Glomerular visceral epithelial cell (primary cell): ENCODE measurements at regions not wholly inside any gene's neighbourhood (a gene's known extent, or its start where the extent isn't known, plus 50 kb on each side); places are given as distances from the start of the nearest gene placed in this dataset.

ENCODE experiments used
- DNase-seq: peaks from one replicate; pipeline ENCODE4 v3.0.0-alpha.2; 2016; ENCODE audit errors: extremely low spot score

DNA sequence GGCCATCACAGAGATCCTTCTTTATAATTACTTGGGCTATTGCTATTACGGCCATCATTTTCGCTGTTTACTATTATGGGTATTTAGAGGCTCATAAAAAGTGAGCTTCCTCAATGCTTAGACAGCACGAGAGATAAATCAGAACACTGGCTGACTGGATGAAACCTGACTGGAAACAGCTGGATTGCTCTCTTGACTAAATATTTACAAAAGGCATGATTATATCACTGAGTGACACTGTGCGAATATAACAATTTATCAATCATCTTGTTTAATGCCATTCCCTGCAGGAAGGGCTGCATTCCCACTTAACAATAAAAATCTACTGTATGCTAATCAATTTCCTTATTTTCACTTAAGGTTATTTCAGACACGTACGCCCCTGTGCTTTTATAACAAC, 260.1 kb upstream of the ARID1B start:
- DNase-seq: no peak

DNA sequence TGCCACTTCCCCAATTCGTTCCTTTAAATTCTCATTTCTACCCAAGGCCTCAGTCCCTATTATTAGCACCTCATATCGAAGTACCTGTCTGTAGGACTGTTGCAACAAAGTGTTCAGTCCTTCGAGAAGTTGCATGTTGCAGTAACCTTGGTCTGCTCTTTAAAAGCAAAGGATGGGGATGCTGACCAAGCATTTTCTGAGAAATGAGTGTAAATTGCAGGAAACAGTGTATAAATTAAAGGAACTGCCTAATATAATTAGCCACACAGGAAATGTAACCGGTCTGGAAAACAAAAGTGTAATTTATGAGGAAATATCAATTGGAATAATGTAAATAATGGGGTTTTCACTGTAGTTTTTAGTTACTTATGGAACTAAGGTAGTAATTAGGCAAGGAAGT, 261.9 kb upstream of the ARID1B start:
- DNase-seq: no peak

DNA sequence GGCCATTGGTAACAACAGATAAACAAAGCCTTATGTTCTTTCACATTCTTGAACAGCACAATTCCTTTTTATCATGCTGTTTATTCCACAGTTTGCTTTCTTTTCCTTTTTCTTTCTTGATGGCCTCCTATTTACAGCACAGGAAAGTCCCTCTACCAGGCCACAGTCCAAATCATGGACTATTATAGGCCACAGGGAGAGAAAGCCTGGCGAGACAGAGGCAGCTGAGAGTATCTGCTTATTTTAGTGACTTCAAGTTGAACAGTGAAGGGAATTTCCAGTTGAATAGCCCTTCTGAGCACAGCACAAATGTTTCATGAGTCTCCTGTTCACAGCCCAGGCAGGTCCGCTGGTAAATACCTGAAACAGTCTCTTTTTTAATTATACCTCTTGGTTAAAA, 263.7 kb upstream of the ARID1B start:
- DNase-seq: no peak

DNA sequence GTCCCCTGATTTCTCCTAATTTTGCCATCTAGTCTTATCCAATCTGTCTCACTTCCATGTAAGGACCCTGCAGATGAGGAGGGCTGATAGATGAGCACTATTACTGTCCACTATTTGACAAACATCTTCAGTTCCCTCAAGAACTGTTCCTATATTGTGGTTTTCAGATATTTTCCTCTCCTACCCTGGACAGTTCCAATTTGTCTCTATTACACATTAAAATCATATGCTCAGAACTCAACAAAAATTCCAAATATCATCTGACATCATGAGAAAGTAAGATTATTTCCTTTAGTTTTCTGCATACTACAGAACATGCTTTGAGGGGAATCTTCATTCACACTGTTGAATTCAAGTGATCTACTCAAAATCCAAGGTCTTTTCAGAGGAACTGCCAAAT, 265.6 kb upstream of the ARID1B start:
- no peak for DNase-seq

DNA sequence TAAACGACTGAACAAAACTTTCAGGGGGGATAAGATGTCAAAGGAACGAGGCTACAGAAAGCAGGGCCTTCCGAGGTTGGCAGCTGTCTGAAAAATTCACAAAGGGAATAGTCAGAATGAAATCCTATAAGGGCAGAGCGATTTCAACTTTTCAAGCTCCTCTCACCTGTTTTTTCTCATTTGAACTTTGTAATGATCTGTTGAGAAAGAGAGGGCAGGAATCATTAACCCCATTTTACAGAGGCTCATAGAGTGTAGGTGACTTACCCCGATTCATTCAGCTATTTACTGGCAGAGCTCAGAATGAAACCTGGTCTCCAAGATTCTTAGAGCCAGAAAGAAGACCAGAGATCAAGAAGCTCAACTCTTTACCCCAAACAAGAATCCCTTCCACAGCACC, 266.1 kb upstream of the ARID1B start:
- no peak for DNase-seq

DNA sequence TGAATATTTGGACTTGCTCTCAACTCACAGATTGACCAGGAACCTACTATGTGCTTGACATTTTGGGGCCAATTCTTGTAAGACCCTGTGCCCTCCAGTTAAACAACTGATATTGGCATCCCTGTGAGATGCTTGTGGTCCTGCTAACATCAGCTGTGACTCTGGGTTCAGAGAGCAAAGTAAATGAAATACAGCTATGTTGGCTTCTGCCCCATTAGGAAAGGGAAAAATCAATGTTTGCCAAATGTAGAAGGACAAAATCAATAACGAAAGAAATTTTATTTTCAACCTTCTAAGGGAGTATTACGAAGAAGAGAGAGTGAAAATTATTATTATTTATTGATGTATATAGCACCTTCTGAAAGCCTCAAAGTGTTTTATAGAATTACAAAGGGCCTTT, 266.9 kb upstream of the ARID1B start:
- no peak for DNase-seq

DNA sequence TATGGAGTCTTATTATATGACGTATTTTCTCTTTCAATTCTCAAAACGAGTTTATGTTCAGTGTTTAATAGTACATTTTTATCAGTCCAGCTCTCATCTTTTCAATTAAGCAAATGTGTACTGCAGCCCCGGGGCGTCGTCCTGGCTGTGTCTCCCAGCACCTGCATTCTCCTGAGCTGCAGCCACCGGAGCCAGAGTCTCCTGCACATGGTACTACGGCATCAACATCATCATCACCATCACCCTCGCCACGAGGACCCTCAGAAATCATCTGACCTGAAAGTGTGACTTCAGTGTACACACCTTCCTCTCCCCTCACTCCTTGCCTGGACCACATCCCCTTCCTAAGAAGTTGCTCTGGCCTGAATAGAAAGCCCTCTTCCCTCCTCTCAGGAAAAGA, 267.7 kb upstream of the ARID1B start:
- no peak for DNase-seq

DNA sequence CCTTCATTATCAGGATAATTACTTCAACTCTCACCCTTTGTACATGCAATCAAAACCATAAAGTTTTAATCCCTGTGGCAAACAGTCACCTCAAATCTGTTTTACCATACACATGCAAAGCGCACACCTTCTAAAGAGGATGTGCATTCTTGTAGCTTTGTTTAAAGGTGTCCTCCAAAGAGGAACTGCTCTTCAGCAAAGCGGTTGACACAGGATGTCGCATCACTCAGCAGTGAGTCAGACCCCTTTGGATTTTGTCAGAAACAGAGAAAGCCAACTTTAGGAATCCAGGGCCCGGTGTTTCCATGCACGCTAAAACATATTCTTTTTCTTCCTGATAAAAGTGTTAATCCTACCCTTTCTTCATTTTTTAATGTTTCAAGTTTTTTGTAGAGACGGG, 268.3 kb upstream of the ARID1B start:
- DNase-seq: peak; percentile 8

DNA sequence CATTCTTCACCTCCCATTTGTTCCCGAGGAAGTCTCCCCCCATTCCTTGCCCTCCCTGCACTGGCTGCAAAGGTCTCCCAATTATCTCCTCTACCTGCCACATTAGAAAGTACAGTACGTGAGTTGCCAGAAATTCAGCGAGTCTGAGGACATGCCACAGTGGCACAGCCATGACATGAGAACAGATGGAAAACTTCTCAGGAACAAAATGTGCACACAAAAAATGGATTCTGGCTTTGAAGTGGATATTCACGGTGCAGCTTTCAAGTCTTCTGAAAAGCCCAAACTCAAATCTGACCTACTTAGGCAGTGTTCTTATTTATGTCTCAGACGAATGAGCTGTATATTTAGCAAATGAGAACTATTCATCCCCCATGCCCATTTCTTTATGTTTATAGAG, 269.1 kb upstream of the ARID1B start:
- DNase-seq: no peak

DNA sequence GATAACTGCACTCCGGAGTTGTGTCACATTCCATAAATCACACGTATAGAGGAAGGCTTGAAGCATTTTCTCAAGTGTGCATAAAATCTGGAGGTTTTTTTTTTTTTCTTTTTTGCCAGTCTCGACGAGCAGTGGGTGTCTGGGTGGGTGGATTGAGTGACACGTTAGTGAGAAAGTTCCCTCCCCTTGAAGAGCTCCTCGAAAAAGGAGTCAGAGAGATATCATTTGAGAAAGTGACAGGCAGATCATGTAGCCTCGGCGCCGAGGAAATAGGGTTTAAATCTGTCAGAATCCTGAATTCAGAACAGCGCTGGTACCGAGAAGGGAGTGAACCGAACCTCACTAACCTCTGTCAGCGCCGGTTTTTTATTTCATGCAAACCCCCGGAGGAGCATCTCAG, 269.5 kb upstream of the ARID1B start:
- DNase-seq: no peak

DNA sequence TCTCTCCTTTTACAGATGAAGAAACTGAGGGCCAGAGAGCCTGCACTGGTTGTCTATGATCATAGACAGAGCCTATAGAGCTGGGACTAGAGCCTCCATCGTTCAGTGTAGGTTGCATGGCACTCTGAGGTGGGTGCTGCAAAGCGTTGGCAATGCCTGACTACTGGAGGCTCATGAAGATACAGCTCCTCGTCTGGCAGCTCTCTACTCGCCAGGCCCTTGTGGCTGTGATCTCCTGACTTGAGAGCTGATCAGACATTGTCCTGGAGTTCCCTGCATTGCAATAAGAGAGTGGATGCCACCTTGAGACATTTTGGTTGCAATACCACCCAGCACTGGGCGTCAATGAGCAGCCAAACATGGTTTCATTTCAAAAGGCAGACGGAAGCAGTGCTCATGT, 270.1 kb upstream of the ARID1B start:
- no peak for DNase-seq

DNA sequence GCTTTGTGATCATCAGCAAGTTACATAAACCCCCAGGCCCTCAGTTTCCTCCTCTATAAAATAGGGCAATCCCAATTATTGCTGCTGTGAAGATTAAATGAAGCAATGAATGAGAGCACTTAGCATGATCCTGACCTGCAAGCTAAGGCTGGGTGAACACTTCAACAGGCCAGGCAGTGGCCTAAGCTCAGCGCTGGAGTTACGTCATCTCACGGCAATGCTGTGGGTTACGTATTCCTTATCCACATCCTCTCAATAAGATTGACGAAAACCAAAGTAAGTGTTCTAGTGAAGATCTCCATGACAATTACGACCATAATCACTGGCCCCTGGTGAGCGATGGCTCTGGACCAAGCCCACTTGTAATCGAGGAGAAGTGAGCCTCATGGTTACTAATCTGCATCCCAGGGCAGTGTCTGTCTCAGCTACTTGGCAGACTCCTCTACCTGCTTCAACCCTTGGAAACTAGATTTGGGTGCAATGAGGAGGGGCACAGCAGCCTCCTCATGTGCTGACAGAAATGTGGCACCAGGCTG, 274.1 kb upstream of the ARID1B start:
- no peak for DNase-seq

DNA sequence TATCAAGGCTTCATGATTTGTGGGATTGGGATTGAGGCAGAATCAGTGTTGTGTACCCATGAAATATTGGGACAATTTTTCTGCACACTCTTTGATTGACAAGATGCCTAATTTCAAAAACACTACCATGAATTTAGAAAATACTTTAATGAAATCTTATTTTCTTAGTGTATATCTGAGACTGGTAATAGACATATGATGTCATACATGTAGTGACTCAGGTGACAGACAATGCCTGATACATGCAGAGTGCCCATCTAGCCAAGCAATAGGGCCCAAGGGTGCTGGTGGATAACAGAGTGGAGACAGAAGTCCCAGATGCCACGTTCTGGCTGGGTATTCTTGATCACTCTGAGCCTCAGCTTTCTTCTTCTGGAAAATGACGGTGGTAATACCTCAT, 279.6 kb upstream of the ARID1B start:
- DNase-seq: no peak

DNA sequence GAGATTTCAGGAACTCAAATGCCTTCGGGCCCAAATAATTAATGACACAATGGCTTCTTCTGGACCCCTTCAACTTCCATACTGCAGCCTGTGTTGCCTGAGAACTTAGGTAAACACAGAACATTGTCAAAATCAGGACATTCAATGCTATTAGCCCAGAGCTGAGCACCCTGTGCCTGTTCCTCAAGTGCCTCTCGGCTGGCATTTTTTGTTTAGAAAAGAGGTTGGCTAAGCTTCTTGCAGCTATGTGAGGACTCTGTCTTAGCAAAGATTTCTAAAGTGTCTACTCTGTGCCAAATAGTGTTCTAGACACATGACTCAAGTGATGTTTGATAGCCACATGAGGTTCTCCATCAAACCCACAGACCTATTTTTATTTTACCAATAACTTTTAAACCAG, 289.3 kb upstream of the ARID1B start:
- DNase-seq: no peak

DNA sequence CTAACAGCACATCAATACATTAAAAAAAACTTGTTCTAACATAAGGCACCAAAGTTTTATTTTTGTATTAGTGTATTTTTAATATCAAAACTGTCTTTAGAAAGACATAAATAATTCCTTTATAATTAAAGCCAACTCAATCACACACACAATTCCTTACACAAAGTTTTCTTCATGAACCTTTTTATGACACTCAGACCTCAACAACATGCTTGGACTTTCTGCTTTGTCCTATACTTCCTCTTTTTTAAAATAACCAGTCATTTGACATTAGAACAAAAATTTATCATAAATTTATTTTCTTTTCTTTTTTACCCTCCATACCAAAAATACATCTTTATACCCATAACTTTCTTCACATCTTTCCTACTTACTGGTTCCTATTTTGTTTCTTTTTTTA, 292.0 kb upstream of the ARID1B start:
- no peak for DNase-seq

DNA sequence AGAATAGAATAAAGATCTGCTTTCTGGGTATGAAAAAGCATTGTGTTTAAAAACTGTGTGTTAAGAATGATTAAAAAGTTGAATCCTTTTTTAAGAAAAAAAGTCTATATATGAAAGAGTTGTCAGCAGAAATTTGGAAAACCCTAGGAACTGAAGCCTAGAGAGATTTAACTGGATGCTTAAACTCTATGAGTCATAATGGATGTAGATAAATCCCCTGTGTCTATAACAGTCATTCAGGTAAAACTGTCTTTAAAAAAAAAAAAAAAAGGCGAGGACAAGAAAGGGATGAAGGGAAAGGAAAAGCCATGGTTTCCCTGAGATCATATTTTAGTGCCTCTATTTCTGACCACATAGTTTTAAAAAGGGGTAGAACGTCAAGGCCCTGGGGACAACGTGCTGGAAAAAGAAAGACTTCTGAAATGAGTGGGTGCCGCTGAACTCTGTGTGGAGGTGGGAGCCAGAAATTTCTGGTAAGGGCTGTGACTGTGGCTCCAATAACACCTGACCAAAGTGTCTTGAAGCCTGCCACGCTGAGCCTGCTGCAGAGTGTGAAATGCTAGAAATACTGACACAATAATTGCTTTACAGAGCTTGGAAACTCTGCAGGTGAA, 302.6 kb upstream of the ARID1B start:
- no peak for DNase-seq

DNA sequence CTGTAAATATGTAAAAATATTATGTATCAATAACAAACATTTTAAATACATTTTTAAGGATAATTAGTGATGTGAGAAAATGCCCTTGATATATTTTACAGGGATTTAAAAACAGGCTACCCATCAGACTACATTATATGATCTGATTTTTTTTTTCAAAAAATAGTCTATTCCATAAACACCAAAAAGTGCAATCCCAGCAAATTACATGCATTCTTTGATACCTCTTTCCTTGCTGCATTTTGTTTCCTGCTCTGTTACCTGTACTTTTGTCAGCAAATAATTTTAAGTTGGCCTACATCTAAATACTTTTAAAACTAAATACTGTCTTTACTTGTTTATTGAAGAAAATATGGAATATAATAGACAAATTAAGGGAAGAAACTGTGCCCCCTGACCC, 306.2 kb upstream of the ARID1B start:
- DNase-seq: no peak

DNA sequence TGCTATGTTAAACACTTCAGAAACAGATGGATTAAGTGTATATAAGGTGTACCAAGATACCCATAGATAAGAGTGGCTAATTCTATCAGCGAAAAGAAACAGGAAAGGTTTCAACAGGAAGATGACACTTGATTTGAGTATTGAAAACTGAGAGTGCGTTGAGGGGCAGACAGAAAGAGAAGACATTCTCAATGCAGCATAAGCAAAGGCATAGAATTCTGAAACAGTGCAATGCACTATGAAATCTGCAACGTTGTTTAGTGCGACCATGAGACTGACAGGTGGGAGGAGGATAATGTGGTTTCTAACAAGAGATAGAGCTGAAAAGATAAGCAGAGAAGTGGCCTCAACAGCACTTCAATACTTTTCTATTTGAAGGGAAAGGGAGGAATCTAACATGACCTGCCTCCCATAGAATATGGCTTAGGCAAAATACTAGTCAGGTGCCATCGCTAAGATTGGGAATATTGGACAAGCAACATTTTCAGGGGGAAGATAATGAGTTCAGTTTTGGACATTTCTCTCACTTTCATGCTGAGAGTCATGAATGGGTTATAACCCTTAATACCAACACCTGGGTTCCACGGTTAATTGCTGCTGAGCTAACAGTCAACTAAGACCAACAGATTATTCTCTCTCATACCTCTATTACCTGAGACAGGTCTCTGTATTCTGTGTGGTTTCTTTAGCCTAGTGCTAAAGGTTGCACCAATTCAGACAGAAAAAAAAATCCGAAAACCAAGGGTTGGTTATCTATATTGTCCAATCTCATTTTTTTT, 312.9 kb upstream of the ARID1B start:
- DNase-seq: no peak

DNA sequence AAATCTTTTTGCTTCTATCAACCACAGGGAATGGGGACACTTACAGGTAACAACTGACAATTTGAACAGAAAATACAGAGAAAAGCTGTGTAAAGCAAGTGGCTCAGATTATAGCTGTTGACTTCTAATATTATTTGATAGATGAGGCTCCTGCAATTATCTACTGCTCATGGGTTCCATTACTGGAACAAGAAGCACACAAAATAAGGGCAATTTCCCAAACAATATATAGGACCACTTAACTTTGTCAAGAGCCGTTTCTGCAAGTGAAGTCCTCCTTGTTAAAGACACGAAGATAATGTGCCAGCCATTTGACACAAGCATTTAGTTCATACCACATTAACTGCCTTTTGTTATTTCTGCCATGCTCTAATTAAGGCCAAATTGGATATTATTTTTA, 315.5 kb upstream of the ARID1B start:
- no peak for DNase-seq

DNA sequence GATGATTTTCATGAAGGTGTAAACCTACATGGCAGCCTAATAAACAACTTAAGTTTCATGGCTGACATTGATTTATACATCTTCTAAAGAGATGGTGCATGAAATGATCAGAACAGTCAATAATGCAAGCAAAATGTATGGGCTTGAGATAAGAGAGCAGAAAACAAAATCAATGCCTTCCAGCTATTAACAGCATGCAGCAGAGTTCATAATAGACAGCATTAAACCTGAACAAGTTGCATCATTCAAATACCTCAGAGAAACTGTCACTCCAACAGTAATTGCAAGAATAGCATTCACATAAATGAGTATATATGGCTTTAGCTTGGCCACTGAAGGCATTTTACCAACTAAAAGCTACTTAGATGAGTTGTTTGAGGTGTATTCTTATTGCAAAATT, 319.6 kb upstream of the ARID1B start:
- no peak for DNase-seq

DNA sequence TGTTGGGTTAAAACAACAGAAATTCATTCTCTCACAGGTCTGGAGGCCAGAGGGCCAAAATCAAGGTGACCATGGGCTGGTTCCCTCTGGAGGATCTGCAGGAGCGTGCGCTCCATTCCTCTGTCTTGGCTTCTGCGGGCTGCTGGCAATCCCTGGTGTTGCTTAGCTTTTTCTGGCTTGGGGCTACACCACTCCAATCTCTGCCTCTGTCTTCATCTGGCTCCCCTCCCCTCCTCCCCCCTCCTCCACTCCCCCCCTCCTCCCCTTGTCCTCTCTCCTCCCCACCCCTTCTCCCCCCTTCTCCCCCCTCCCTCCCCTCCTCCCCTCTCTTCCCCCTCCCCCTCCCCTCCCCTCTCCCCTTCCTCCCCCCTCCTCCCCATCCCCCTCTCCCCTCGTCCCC, 321.3 kb upstream of the ARID1B start:
- DNase-seq: no peak

DNA sequence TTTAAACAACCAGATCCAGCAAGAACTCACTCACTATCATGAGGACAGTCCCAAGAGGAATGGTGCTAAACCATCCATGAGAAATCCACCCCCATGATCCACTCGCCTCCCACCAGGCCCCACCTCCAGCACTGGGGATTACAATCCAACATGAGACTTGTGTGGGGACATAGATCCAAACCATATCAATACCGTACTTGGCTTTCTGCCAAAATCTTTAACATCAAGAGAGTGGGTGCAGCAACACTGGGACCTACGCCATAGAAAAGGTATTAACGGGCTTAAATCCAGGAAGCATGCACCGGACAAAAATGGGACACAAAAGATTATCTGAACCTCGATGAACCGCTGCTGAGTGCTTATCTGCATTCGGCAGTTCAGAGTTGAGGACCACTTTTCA, 322.3 kb upstream of the ARID1B start:
- no peak for DNase-seq

DNA sequence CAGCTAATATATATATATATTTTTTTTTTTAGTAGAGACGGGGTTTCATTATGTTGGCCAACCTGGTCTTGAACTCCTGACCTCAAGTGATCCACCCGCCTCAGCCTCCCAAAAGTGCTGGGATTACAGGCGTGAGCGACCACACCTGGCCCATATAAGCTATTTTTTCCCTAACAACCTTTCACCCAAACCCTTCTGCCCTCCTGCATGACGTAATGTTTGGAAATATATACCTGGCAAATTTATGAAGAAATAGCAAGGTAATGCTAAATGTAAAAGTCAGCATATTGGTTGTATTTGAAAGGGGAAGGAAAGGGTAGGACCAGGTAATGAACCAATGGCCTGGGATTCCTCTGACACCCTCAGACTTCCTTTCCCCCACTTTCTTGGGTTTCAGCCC, 325.5 kb upstream of the ARID1B start:
- no peak for DNase-seq

DNA sequence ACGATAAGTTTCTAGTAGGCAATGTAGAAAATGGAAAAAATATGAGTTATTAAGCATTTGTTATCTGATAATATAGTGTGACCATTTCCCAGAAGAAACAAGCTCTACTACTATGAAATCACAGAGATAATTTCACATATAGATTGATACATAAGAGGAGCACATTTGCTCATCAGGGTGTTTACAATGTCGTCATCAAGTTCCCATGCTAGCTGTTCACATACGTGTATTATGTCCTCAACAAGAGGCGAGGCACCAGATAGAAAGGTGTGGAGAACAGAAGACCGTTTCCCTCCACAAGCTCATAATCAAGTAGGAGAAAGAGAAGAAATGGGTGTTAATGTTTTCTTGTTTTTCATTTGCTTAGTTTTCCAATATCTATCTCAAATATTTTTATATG, 326.1 kb upstream of the ARID1B start:
- DNase-seq: no peak
